Stomach (tissue), 4 donors: ENCODE measurements at regions not wholly inside any gene's neighbourhood (a gene's known extent, or its start where the extent isn't known, plus 50 kb on each side); places are given as distances from the start of the nearest gene placed in this dataset.

Source experiments
- CTCF ChIP-seq, 7 experiments: fragments of 450-650 bp in 4 of 7; fragments of 200-600 bp in 3 of 7; sonication (generic) in 3 of 7; IDR thresholded peaks; one replicate each; pipeline ENCODE4 v1.5.1; 2016 to 2019; ENCODE audit warnings: antibody characterized with exemption in 7 of 7, control low read depth in 2 of 7, mild to moderate bottlenecking in 1 of 7
- EP300 ChIP-seq: sonication (generic); formaldehyde crosslinking; IDR thresholded peaks from one replicate; pipeline ENCODE4 v1.6.1; 2017; ENCODE audit warnings: antibody characterized with exemption
- POLR2A ChIP-seq, 4 donors: fragments of 450-650 bp; IDR thresholded peaks; one replicate each; pipeline ENCODE4 v1.6.1; 2016; ENCODE audit warnings: antibody characterized with exemption in 4 of 4, control low read depth in 2 of 4, mild to moderate bottlenecking in 1 of 4, moderate library complexity in 1 of 4

- no peak for TF ChIP-seq CTCF (IDR thresholded peaks at IDR 0.05)
- TF ChIP-seq POLR2A (IDR thresholded peaks at IDR 0.05), result no peak
- no peak for TF ChIP-seq EP300
Measured at GRCh38 chr12:67810166-67810565, 161.6 kb downstream of the DYRK2 start.
